ENCODE measurements at regions not wholly inside any gene's neighbourhood (a gene's known extent, or its start where the extent isn't known, plus 50 kb on each side); places are given as distances from the start of the nearest gene placed in this dataset.

GRCh38 chr5:17146280-17146841 is 71.1 kb upstream of the BASP1 start:
- no peak overlapping the region for H3K4me3 ChIP-seq (ENCODE audit: insufficient read depth, low read depth, low read length)
- no peak overlapping the region for H3K27ac ChIP-seq (ENCODE audit: insufficient read depth, low read depth, low read length, poor library complexity, severe bottlenecking)
- 81% methylated on average over 5 of the region's 5 CpGs for WGBS, 2 experiments
- peaks cover under 1% of the 10 kb centered on the region for H3K4me1 ChIP-seq (ENCODE audit: control insufficient read depth, insufficient read depth, low read length)
- no peaks in the 10 kb centered on the region for H3K9me3 ChIP-seq (ENCODE audit: control insufficient read depth, low read length)
- H3K27me3 ChIP-seq (ENCODE audit: control insufficient read depth, insufficient read depth, low read length, poor library complexity, severe bottlenecking): no peaks in the 10 kb centered on the region
- no peaks in the 10 kb centered on the region for H3K36me3 ChIP-seq (ENCODE audit: control insufficient read depth, insufficient read depth, low read length)

GRCh38 chr5:17147170-17147569 is 70.3 kb upstream of the BASP1 start:
- 63 to 68% methylated on average over 9 of the region's 9 CpGs for WGBS, 2 experiments

GRCh38 chr5:17147617-17148016 is 69.8 kb upstream of the BASP1 start:
- H3K4me3 ChIP-seq (ENCODE audit: insufficient read depth, low read depth, low read length): no peak overlapping the region
- WGBS, 2 experiments: 89 to 93% methylated on average over 6 of the region's 6 CpGs
- H3K36me3 ChIP-seq (ENCODE audit: control insufficient read depth, insufficient read depth, low read length): no peaks in the 10 kb centered on the region
- no peaks in the 10 kb centered on the region for H3K9me3 ChIP-seq (ENCODE audit: control insufficient read depth, low read length)
- H3K27me3 ChIP-seq (ENCODE audit: control insufficient read depth, insufficient read depth, low read length, poor library complexity, severe bottlenecking): no peaks in the 10 kb centered on the region
- peaks cover 7% of the 10 kb centered on the region for H3K4me1 ChIP-seq (ENCODE audit: control insufficient read depth, insufficient read depth, low read length)
- no peak overlapping the region for H3K27ac ChIP-seq (ENCODE audit: insufficient read depth, low read depth, low read length, poor library complexity, severe bottlenecking)

More at GRCh38 chr5:17147170-17147569, 70.3 kb upstream of the BASP1 start:
- Histone ChIP-seq H3K27me3 (ENCODE audit: control insufficient read depth, insufficient read depth, low read length, poor library complexity, severe bottlenecking) (no peaks in the 10 kb centered on the region), H3K4me1 (ENCODE audit: control insufficient read depth, insufficient read depth, low read length) (peaks cover 5% of the 10 kb centered on the region), H3K36me3 (ENCODE audit: control insufficient read depth, insufficient read depth, low read length) (no peaks in the 10 kb centered on the region), H3K9me3 (ENCODE audit: control insufficient read depth, low read length) (no peaks in the 10 kb centered on the region), H3K27ac (ENCODE audit: insufficient read depth, low read depth, low read length, poor library complexity, severe bottlenecking) (no peak overlapping the region), H3K4me3 (ENCODE audit: insufficient read depth, low read depth, low read length) (no peak overlapping the region)

GRCh38 chr5:17148481-17148880 is 69.0 kb upstream of the BASP1 start:
- WGBS, 2 experiments: 92 to 100% methylated on average over 1 of the region's 1 CpG
- H3K27ac ChIP-seq (ENCODE audit: insufficient read depth, low read depth, low read length, poor library complexity, severe bottlenecking): no peak overlapping the region
- H3K27me3 ChIP-seq (ENCODE audit: control insufficient read depth, insufficient read depth, low read length, poor library complexity, severe bottlenecking): no peaks in the 10 kb centered on the region
- no peak overlapping the region for H3K4me3 ChIP-seq (ENCODE audit: insufficient read depth, low read depth, low read length)
- no peaks in the 10 kb centered on the region for H3K9me3 ChIP-seq (ENCODE audit: control insufficient read depth, low read length)
- H3K4me1 ChIP-seq (ENCODE audit: control insufficient read depth, insufficient read depth, low read length): peaks cover 7% of the 10 kb centered on the region
- no peaks in the 10 kb centered on the region for H3K36me3 ChIP-seq (ENCODE audit: control insufficient read depth, insufficient read depth, low read length)

GRCh38 chr5:17149786-17150185 is 67.6 kb upstream of the BASP1 start:
- Histone ChIP-seq H3K4me3 (ENCODE audit: insufficient read depth, low read depth, low read length) (no peak overlapping the region), H3K36me3 (ENCODE audit: control insufficient read depth, insufficient read depth, low read length) (no peaks in the 10 kb centered on the region), H3K27ac (ENCODE audit: insufficient read depth, low read depth, low read length, poor library complexity, severe bottlenecking) (no peak overlapping the region), H3K9me3 (ENCODE audit: control insufficient read depth, low read length) (no peaks in the 10 kb centered on the region), H3K27me3 (ENCODE audit: control insufficient read depth, insufficient read depth, low read length, poor library complexity, severe bottlenecking) (no peaks in the 10 kb centered on the region), H3K4me1 (ENCODE audit: control insufficient read depth, insufficient read depth, low read length) (peaks cover 7% of the 10 kb centered on the region)

- Histone ChIP-seq H3K27ac (ENCODE audit: insufficient read depth, low read depth, low read length, poor library complexity, severe bottlenecking) (no peak overlapping the region), H3K4me3 (ENCODE audit: insufficient read depth, low read depth, low read length) (no peak overlapping the region), H3K4me1 (ENCODE audit: control insufficient read depth, insufficient read depth, low read length) (peaks cover 7% of the 10 kb centered on the region), H3K9me3 (ENCODE audit: control insufficient read depth, low read length) (no peaks in the 10 kb centered on the region), H3K36me3 (ENCODE audit: control insufficient read depth, insufficient read depth, low read length) (no peaks in the 10 kb centered on the region), H3K27me3 (ENCODE audit: control insufficient read depth, insufficient read depth, low read length, poor library complexity, severe bottlenecking) (no peaks in the 10 kb centered on the region)
- WGBS, 2 experiments: 94 to 95% methylated on average over 3 of the region's 3 CpGs
These were observed 66.9 kb upstream of the BASP1 start for GRCh38 chr5:17150531-17150930.

- H3K4me3 ChIP-seq (ENCODE audit: insufficient read depth, low read depth, low read length): no peak overlapping the region
- H3K36me3 ChIP-seq (ENCODE audit: control insufficient read depth, insufficient read depth, low read length): no peaks in the 10 kb centered on the region
- WGBS, 2 experiments: 44 to 50% methylated on average over 8 of the region's 8 CpGs
- H3K9me3 ChIP-seq (ENCODE audit: control insufficient read depth, low read length): no peaks in the 10 kb centered on the region
- H3K27me3 ChIP-seq (ENCODE audit: control insufficient read depth, insufficient read depth, low read length, poor library complexity, severe bottlenecking): no peaks in the 10 kb centered on the region
- peaks cover 7% of the 10 kb centered on the region for H3K4me1 ChIP-seq (ENCODE audit: control insufficient read depth, insufficient read depth, low read length)
- no peak overlapping the region for H3K27ac ChIP-seq (ENCODE audit: insufficient read depth, low read depth, low read length, poor library complexity, severe bottlenecking)
These were observed 65.7 kb upstream of the BASP1 start for GRCh38 chr5:17151686-17152085.

GRCh38 chr5:17154211-17154996 is 63.0 kb upstream of the BASP1 start:
- H3K27ac ChIP-seq (ENCODE audit: insufficient read depth, low read depth, low read length, poor library complexity, severe bottlenecking): no peak overlapping the region
- H3K4me3 ChIP-seq (ENCODE audit: insufficient read depth, low read depth, low read length): no peak overlapping the region
- no peaks in the 10 kb centered on the region for H3K36me3 ChIP-seq (ENCODE audit: control insufficient read depth, insufficient read depth, low read length)
- no peaks in the 10 kb centered on the region for H3K27me3 ChIP-seq (ENCODE audit: control insufficient read depth, insufficient read depth, low read length, poor library complexity, severe bottlenecking)
- WGBS, 2 experiments: 78 to 79% methylated on average over 5 of the region's 5 CpGs
- no peaks in the 10 kb centered on the region for H3K9me3 ChIP-seq (ENCODE audit: control insufficient read depth, low read length)
- H3K4me1 ChIP-seq (ENCODE audit: control insufficient read depth, insufficient read depth, low read length): peaks cover 7% of the 10 kb centered on the region

- Histone ChIP-seq H3K27me3 (ENCODE audit: control insufficient read depth, insufficient read depth, low read length, poor library complexity, severe bottlenecking) (no peaks in the 10 kb centered on the region), H3K4me1 (ENCODE audit: control insufficient read depth, insufficient read depth, low read length) (peaks cover 6% of the 10 kb centered on the region), H3K9me3 (ENCODE audit: control insufficient read depth, low read length) (no peaks in the 10 kb centered on the region), H3K36me3 (ENCODE audit: control insufficient read depth, insufficient read depth, low read length) (no peaks in the 10 kb centered on the region), H3K27ac (ENCODE audit: insufficient read depth, low read depth, low read length, poor library complexity, severe bottlenecking) (no peak overlapping the region), H3K4me3 (ENCODE audit: insufficient read depth, low read depth, low read length) (no peak overlapping the region)
- 88 to 92% methylated on average over 4 of the region's 4 CpGs for whole genome bisulfite sequencing, 2 experiments
These were observed 61.0 kb upstream of the BASP1 start for GRCh38 chr5:17156463-17156862.

- no peak overlapping the region for H3K27ac ChIP-seq (ENCODE audit: insufficient read depth, low read depth, low read length, poor library complexity, severe bottlenecking)
- H3K9me3 ChIP-seq (ENCODE audit: control insufficient read depth, low read length): no peaks in the 10 kb centered on the region
- H3K27me3 ChIP-seq (ENCODE audit: control insufficient read depth, insufficient read depth, low read length, poor library complexity, severe bottlenecking): no peaks in the 10 kb centered on the region
- H3K4me3 ChIP-seq (ENCODE audit: insufficient read depth, low read depth, low read length): no peak overlapping the region
- no peaks in the 10 kb centered on the region for H3K36me3 ChIP-seq (ENCODE audit: control insufficient read depth, insufficient read depth, low read length)
- 93 to 94% methylated on average over 5 of the region's 5 CpGs for WGBS, 2 experiments
- peaks cover 1% of the 10 kb centered on the region for H3K4me1 ChIP-seq (ENCODE audit: control insufficient read depth, insufficient read depth, low read length)
These were observed 60.1 kb upstream of the BASP1 start for GRCh38 chr5:17157294-17157693.

Measured in ectodermal cell (in vitro differentiated cells).